B cell (primary cell): ENCODE measurements at regions not wholly inside any gene's neighbourhood (a gene's known extent, or its start where the extent isn't known, plus 50 kb on each side); places are given as distances from the start of the nearest gene placed in this dataset.

Experiments
- EZH2 ChIP-seq: IDR thresholded peaks from 2 replicates; pipeline ENCODE4 v1.6.1; 2012; ENCODE audit warnings: borderline replicate concordance, low read depth, mild to moderate bottlenecking, moderate library complexity, low read length; ENCODE audit not compliant: insufficient read depth, poor library complexity, severe bottlenecking
- TF ChIP-seq, protein P1 (sequence below): fragments of 200-600 bp; IDR thresholded peaks from one replicate; pipeline ENCODE4 v1.8.0; 2022; ENCODE audit warnings: antibody characterized with exemption, mild to moderate bottlenecking

DNA sequence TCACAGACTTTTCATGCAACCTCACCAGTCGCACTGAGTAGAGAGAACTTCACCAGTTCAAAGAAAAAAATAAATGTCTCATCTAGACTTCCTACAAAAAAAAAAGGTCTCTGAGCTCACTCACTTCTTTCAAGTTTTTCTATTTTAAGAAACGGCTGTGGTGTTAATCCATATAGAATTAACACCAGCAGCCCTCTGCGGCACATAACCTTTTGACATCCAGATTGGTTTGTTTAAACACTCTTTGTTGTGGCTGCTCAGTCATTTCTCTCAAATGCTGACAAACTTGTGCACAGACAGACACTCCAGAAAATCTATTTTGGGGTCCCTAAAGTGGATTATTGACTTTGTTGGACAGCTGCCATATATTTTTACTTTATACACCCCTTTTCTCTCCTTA, 874.9 kb downstream of the EFNB2 start:
- TF ChIP-seq, protein P1, sequence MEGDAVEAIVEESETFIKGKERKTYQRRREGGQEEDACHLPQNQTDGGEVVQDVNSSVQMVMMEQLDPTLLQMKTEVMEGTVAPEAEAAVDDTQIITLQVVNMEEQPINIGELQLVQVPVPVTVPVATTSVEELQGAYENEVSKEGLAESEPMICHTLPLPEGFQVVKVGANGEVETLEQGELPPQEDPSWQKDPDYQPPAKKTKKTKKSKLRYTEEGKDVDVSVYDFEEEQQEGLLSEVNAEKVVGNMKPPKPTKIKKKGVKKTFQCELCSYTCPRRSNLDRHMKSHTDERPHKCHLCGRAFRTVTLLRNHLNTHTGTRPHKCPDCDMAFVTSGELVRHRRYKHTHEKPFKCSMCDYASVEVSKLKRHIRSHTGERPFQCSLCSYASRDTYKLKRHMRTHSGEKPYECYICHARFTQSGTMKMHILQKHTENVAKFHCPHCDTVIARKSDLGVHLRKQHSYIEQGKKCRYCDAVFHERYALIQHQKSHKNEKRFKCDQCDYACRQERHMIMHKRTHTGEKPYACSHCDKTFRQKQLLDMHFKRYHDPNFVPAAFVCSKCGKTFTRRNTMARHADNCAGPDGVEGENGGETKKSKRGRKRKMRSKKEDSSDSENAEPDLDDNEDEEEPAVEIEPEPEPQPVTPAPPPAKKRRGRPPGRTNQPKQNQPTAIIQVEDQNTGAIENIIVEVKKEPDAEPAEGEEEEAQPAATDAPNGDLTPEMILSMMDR, result no peak
- TF ChIP-seq EZH2, result no peak
